DMS 273 (cell line): ENCODE measurements at regions not wholly inside any gene's neighbourhood (a gene's known extent, or its start where the extent isn't known, plus 50 kb on each side); places are given as distances from the start of the nearest gene placed in this dataset.
A peak's percentile ranks its signal among the peaks of the same experiment; 100 is the strongest.

Source experiments
- DNase-seq: peaks from one replicate; lab custom pipeline; 2025; ENCODE audit not compliant: unreplicated experiment; lab: John Stamatoyannopoulos, UW

- DNase-seq: no peak
Measured at GRCh38 chrX:14193547-14193946, 163.9 kb upstream of the GEMIN8 start.

- DNase-seq: no peak
Measured at GRCh38 chrX:14173873-14174272, 144.2 kb upstream of the GEMIN8 start.

- no peak for DNase-seq
Measured at GRCh38 chrX:14164828-14165227, 135.1 kb upstream of the GEMIN8 start.

- DNase-seq: peak; percentile 49
Measured at GRCh38 chrX:14125462-14125861, 95.8 kb upstream of the GEMIN8 start.

- no peak for DNase-seq
Measured at GRCh38 chrX:14124562-14124961, 94.9 kb upstream of the GEMIN8 start.

- DNase-seq: no peak
Measured at GRCh38 chrX:14095702-14096101, 66.0 kb upstream of the GEMIN8 start.

GRCh38 chrX:14094191-14094590 is 64.5 kb upstream of the GEMIN8 start:
- no peak for DNase-seq

GRCh38 chrX:14084466-14084865 is 54.8 kb upstream of the GEMIN8 start:
- DNase-seq: peak; percentile 60

GRCh38 chrX:14083783-14084182 is 54.1 kb upstream of the GEMIN8 start:
- DNase-seq: peak; percentile 72

GRCh38 chrX:14079891-14080430 is 50.3 kb upstream of the GEMIN8 start:
- no peak for DNase-seq
